DOHH2 (cell line): ENCODE measurements at regions not wholly inside any gene's neighbourhood (a gene's known extent, or its start where the extent isn't known, plus 50 kb on each side); places are given as distances from the start of the nearest gene placed in this dataset.

ENCODE experiments used
- CTCF ChIP-seq: fragments of 200-600 bp; sonication (generic); IDR thresholded peaks from one replicate; pipeline ENCODE4 v1.5.1; 2014; ENCODE audit warnings: antibody characterized with exemption, mild to moderate bottlenecking, low read depth, low read length; ENCODE audit not compliant: poor library complexity, severe bottlenecking
- EZH2phosphoT487 ChIP-seq: fragments of 200-600 bp; sonication (generic); IDR thresholded peaks from 2 replicates; pipeline ENCODE4 v1.6.1; 2017; ENCODE audit warnings: borderline replicate concordance, mild to moderate bottlenecking, antibody characterized with exemption, low read length, moderate library complexity, mixed read lengths

GRCh38 chr5:165882099-165882498 lies 2376.7 kb downstream of the MAT2B start:
- TF ChIP-seq CTCF (no peak), EZH2phosphoT487 (no peak)
